ENCODE measurements at regions not wholly inside any gene's neighbourhood (a gene's known extent, or its start where the extent isn't known, plus 50 kb on each side); places are given as distances from the start of the nearest gene placed in this dataset.

DNA sequence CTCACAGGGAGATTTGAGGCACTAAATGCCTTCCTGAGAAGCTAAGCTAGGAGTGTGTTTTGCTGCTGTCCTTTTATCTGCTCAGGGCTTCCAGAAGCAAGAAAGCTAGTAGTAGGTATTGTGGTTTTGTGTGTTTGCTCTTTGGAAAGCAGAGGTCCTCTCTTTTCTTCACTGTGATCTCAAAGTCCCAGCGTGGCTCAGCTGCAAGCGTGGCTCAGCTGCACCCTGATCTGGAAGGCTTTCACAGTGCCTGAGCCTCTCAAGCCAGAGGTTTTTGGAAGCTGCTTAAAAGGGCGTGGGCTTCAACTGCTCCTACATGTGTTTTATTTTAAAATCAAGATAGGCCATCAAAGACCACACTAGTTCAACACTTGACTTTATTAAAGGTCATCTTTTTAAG lies 337.4 kb upstream of the RGS6 start:
- TF ChIP-seq FOXP2 (optimal IDR thresholded peaks at IDR 0.05; ENCODE audit: borderline replicate concordance, extremely low read depth, extremely low read length, insufficient read depth), result no peak
- TF ChIP-seq POLR2AphosphoS5 (IDR thresholded peaks at IDR 0.05; ENCODE audit: low read depth, low read length), result no peak
- TF ChIP-seq SIN3A (IDR thresholded peaks at IDR 0.05; ENCODE audit: borderline replicate concordance, insufficient read depth, low read length), result no peak
- TF ChIP-seq TAF1 (IDR thresholded peaks at IDR 0.05; ENCODE audit: borderline replicate concordance, insufficient read depth, low read length), result no peak
- TF ChIP-seq, protein P1, sequence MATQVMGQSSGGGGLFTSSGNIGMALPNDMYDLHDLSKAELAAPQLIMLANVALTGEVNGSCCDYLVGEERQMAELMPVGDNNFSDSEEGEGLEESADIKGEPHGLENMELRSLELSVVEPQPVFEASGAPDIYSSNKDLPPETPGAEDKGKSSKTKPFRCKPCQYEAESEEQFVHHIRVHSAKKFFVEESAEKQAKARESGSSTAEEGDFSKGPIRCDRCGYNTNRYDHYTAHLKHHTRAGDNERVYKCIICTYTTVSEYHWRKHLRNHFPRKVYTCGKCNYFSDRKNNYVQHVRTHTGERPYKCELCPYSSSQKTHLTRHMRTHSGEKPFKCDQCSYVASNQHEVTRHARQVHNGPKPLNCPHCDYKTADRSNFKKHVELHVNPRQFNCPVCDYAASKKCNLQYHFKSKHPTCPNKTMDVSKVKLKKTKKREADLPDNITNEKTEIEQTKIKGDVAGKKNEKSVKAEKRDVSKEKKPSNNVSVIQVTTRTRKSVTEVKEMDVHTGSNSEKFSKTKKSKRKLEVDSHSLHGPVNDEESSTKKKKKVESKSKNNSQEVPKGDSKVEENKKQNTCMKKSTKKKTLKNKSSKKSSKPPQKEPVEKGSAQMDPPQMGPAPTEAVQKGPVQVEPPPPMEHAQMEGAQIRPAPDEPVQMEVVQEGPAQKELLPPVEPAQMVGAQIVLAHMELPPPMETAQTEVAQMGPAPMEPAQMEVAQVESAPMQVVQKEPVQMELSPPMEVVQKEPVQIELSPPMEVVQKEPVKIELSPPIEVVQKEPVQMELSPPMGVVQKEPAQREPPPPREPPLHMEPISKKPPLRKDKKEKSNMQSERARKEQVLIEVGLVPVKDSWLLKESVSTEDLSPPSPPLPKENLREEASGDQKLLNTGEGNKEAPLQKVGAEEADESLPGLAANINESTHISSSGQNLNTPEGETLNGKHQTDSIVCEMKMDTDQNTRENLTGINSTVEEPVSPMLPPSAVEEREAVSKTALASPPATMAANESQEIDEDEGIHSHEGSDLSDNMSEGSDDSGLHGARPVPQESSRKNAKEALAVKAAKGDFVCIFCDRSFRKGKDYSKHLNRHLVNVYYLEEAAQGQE (IDR thresholded peaks at IDR 0.05; ENCODE audit: insufficient read depth in 1 of 2, low read depth in 2 of 2, low read length in 2 of 2), result no peak

GRCh38 chr14:71595441-71595840 lies 336.8 kb upstream of the RGS6 start:
- no peak for TF ChIP-seq TAF1 (IDR thresholded peaks at IDR 0.05; ENCODE audit: borderline replicate concordance, insufficient read depth, low read length)

- TF ChIP-seq FOXP2 (optimal IDR thresholded peaks at IDR 0.05; ENCODE audit: borderline replicate concordance, extremely low read depth, extremely low read length, insufficient read depth), result no peak
- TF ChIP-seq POLR2AphosphoS5 (IDR thresholded peaks at IDR 0.05; ENCODE audit: low read depth, low read length), result no peak
- TF ChIP-seq, protein P1 (IDR thresholded peaks at IDR 0.05; ENCODE audit: insufficient read depth in 1 of 2, low read depth in 2 of 2, low read length in 2 of 2), result no peak
- TF ChIP-seq SIN3A (IDR thresholded peaks at IDR 0.05; ENCODE audit: borderline replicate concordance, insufficient read depth, low read length), result no peak
- no peak for TF ChIP-seq TAF1 (IDR thresholded peaks at IDR 0.05; ENCODE audit: borderline replicate concordance, insufficient read depth, low read length)
These were observed 334.8 kb upstream of the RGS6 start for GRCh38 chr14:71597287-71597920.

DNA sequence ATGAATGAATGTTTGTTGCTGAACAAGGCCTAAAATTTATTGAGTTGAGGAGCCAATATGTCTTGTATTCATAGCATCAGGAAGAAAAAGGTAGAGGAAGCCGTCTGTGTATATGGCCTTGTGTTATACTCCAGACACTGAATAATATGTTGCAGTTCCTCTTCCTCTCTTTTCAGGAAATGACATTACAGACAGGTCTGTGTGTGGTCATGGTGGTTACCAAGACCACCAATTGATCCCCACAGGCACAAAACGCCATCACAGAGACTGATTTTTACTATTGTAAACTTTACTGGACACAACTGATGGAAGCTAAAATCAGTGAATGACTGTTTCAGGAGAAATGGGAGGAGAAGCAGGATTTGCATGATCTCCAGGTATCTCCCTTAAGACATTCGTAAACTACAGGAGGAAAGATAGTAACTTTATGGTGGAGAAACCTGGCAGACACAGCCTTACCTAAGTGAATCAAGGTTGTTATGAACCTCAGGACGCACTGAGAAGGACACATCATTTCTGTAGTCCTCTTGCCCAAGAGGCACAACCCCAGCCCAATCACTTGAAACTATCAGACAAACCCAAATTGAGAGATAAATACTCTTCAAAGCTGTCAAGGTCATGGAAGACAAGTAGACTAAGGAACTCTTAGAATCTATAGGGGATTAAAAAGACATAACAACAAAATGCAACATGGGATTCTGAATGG lies 334.1 kb upstream of the RGS6 start:
- TF ChIP-seq TAF1 (IDR thresholded peaks at IDR 0.05; ENCODE audit: borderline replicate concordance, insufficient read depth, low read length), result no peak
- TF ChIP-seq POLR2AphosphoS5 (IDR thresholded peaks at IDR 0.05; ENCODE audit: low read depth, low read length), result no peak
- TF ChIP-seq, protein P1 (IDR thresholded peaks at IDR 0.05; ENCODE audit: insufficient read depth in 1 of 2, low read depth in 2 of 2, low read length in 2 of 2), result no peak
- TF ChIP-seq FOXP2 (optimal IDR thresholded peaks at IDR 0.05; ENCODE audit: borderline replicate concordance, extremely low read depth, extremely low read length, insufficient read depth), result no peak
- no peak for TF ChIP-seq SIN3A (IDR thresholded peaks at IDR 0.05; ENCODE audit: borderline replicate concordance, insufficient read depth, low read length)

DNA sequence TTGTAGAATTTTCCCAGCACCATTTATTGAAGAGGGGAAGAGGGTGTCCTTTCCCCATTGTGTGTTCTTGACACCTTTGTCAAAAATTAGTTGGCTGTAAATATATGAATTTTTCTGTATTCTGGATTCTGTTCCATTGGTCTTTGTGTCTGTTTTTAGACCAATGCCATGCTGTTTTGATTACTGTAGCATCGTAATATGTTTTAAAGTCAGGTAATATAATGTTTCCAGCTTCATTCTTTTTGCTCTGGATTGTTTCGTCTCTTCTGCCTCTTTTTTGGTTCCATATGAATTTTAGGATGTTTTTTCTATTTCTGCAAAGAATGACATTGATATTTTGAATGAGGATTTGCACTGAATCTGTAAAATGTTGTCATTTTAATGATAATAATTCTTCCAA lies 331.9 kb upstream of the RGS6 start:
- TF ChIP-seq, protein P1 (IDR thresholded peaks at IDR 0.05; ENCODE audit: insufficient read depth in 1 of 2, low read depth in 2 of 2, low read length in 2 of 2), result no peak
- TF ChIP-seq TAF1 (IDR thresholded peaks at IDR 0.05; ENCODE audit: borderline replicate concordance, insufficient read depth, low read length) (no peak), POLR2AphosphoS5 (IDR thresholded peaks at IDR 0.05; ENCODE audit: low read depth, low read length) (no peak), SIN3A (IDR thresholded peaks at IDR 0.05; ENCODE audit: borderline replicate concordance, insufficient read depth, low read length) (no peak), FOXP2 (optimal IDR thresholded peaks at IDR 0.05; ENCODE audit: borderline replicate concordance, extremely low read depth, extremely low read length, insufficient read depth) (no peak)
